ENCODE measurements at regions not wholly inside any gene's neighbourhood (a gene's known extent, or its start where the extent isn't known, plus 50 kb on each side); places are given as distances from the start of the nearest gene placed in this dataset.

DNA sequence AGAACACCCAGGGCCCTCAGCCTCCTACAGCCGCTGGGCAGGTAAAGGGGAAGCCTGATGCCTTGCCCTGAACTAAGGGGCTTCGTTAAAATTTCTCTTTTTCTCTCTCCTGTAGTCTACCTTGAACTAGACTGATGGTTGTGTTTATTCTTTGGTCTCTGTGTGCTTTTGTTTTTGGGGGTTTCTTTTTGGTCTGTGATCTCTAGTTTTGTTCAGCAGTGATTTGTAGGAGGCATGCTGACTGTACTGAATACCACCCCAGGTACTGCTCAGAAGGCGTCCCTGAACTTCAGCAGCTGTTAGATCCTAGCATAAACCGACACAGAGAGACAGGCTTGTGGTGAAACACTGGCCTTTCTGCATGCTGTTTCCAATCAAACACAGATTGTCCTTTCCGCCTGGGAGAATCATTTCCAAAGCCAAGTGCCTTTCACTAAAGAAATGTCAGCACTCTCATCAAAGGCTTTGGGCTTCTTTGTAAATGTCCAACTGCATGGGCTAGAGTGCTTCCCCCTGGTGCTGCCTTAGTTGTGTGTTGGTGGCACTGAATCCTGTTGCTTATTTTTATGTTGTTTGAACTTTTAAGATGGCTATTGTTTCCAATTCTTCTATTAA lies 364.7 kb upstream of the SASH1 start:
- Mint-ChIP-seq H3K36me3 (no peaks in the 10 kb centered on the region), H3K27me3 (ENCODE audit: low read depth) (no peaks in the 10 kb centered on the region), H3K4me1 (peaks cover 10% of the 10 kb centered on the region), H3K27ac (no peak overlapping the region), H3K9me3 (no peaks in the 10 kb centered on the region), H3K4me3 (no peak overlapping the region)
- DNase-seq (ENCODE audit: low spot score in 2 of 2, unreplicated experiment in 2 of 2) = no peak
- TF ChIP-seq, protein P1, sequence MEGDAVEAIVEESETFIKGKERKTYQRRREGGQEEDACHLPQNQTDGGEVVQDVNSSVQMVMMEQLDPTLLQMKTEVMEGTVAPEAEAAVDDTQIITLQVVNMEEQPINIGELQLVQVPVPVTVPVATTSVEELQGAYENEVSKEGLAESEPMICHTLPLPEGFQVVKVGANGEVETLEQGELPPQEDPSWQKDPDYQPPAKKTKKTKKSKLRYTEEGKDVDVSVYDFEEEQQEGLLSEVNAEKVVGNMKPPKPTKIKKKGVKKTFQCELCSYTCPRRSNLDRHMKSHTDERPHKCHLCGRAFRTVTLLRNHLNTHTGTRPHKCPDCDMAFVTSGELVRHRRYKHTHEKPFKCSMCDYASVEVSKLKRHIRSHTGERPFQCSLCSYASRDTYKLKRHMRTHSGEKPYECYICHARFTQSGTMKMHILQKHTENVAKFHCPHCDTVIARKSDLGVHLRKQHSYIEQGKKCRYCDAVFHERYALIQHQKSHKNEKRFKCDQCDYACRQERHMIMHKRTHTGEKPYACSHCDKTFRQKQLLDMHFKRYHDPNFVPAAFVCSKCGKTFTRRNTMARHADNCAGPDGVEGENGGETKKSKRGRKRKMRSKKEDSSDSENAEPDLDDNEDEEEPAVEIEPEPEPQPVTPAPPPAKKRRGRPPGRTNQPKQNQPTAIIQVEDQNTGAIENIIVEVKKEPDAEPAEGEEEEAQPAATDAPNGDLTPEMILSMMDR (IDR thresholded peaks at IDR 0.05; ENCODE audit: unreplicated experiment) = no peak

DNA sequence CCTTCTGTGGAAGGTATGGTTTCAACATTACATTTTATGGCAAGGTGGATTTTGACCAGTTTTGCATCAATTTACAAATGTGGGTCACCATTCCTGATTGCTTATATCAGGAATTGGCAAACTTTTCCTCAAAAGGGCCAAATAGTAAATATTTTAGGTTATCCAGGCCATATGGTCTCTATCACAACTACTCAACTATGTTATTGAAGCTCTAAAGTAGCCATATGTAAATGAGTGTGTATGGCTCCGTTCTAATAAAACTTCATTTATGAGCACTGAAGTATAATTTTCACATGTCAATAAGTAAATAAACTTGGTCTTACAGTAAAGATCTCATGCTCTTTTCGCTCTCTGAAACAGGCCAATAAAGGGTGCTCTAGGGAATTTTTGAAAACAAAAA lies 362.7 kb upstream of the SASH1 start:
- H3K4me3 Mint-ChIP-seq = no peak overlapping the region
- H3K4me1 Mint-ChIP-seq = peaks cover 12% of the 10 kb centered on the region
- TF ChIP-seq, protein P1 (IDR thresholded peaks at IDR 0.05; ENCODE audit: unreplicated experiment) = no peak
- H3K9me3 Mint-ChIP-seq = no peaks in the 10 kb centered on the region
- H3K27ac Mint-ChIP-seq = no peak overlapping the region
- no peaks in the 10 kb centered on the region for H3K27me3 Mint-ChIP-seq (ENCODE audit: low read depth)
- no peak for DNase-seq (ENCODE audit: low spot score in 2 of 2, unreplicated experiment in 2 of 2)
- H3K36me3 Mint-ChIP-seq = no peaks in the 10 kb centered on the region

DNA sequence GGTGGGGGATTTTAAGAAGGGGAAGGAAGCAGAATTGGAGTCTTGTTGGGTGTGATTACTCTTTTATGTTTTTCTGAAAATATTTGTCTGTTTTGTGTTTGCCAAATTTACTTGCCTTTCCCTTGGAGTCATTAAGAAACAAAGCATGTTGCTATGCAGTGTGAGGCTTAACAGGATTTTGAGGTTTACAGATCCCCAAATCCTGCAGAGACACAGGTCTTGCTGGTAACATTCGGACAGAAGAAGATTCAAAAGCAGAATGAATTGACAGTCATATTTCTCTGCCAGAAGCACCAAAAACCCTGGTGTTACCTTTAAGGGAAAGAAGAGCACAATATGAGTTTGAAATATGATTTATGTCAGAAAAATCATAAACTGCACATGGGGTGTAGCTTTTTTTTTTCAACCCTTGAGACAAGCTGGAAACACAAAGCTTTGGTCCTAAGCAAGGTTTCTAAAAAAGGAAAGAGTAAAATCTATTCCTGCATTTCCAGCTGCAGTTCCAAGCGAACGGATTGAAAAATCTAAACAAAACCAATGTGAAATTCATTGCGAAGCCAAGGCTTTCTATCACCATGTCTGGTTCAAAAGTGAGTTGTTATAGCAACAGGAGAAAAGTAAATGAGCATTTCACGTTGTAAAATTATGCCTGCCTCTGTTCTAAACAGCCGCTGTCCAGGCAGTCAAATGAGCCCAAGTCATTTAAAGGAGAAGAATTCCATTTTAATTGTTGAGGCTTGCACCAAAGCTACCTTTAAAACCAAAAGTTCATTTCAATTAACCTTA lies 358.9 kb upstream of the SASH1 start:
- DNase-seq (ENCODE audit: low spot score in 2 of 2, unreplicated experiment in 2 of 2) = no peak
- H3K4me1 Mint-ChIP-seq = peaks cover 26% of the 10 kb centered on the region
- H3K27me3 Mint-ChIP-seq (ENCODE audit: low read depth) = no peaks in the 10 kb centered on the region
- no peaks in the 10 kb centered on the region for H3K36me3 Mint-ChIP-seq
- H3K9me3 Mint-ChIP-seq = no peaks in the 10 kb centered on the region
- TF ChIP-seq, protein P1 (IDR thresholded peaks at IDR 0.05; ENCODE audit: unreplicated experiment) = no peak
- H3K4me3 Mint-ChIP-seq = no peak overlapping the region
- peak overlapping the region; percentile 0 for H3K27ac Mint-ChIP-seq

DNA sequence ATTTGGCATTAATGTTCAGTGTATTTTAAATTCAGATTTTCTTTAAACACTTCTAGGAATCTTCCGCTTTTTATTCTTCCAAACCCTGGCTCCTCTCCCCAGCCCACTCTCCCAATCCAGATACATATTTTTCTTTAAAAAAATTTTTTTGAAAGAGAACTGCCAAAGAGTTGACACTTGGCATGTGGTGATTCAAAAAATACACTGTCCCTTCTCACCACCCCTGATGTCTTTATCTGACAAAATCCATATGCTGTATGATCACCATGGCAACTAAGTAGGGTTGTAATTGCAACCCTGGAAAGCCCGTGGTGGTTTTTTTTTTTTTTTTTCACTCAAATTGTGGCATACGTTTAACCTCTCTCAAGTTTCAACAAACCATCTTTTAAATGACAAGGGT lies 355.8 kb upstream of the SASH1 start:
- DNase-seq (ENCODE audit: low spot score in 2 of 2, unreplicated experiment in 2 of 2) = no peak
- H3K4me1 Mint-ChIP-seq = peaks cover 26% of the 10 kb centered on the region
- H3K4me3 Mint-ChIP-seq = no peak overlapping the region
- TF ChIP-seq, protein P1 (IDR thresholded peaks at IDR 0.05; ENCODE audit: unreplicated experiment) = no peak
- H3K9me3 Mint-ChIP-seq = peaks cover 8% of the 10 kb centered on the region
- no peak overlapping the region for H3K27ac Mint-ChIP-seq
- no peaks in the 10 kb centered on the region for H3K27me3 Mint-ChIP-seq (ENCODE audit: low read depth)
- H3K36me3 Mint-ChIP-seq = peaks cover 6% of the 10 kb centered on the region

DNA sequence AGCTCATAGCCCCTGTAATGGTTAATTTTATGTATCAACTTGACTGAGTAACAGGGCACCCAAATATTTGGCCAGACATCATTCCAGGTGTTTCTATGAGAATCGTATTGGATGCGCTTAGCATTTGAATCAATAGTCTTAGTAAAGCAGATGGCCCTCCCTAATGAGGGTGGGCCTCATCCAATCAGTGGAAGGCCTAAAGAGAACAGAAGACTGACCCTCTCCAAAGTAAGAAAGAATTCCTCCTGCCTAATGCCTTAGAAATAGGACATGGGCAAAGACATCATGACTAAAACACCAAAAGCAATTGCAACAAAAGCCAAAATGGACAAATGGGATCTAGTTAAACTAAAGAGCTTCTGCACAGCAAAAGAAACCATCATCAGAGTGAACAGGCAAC lies 352.5 kb upstream of the SASH1 start:
- Mint-ChIP-seq H3K4me3 (no peak overlapping the region), H3K36me3 (peaks cover 6% of the 10 kb centered on the region), H3K27ac (no peak overlapping the region), H3K9me3 (peaks cover 16% of the 10 kb centered on the region), H3K4me1 (peaks cover 15% of the 10 kb centered on the region), H3K27me3 (ENCODE audit: low read depth) (no peaks in the 10 kb centered on the region)
- TF ChIP-seq, protein P1 (IDR thresholded peaks at IDR 0.05; ENCODE audit: unreplicated experiment) = no peak
- DNase-seq (ENCODE audit: low spot score in 2 of 2, unreplicated experiment in 2 of 2) = no peak

All from mesothelial cell of epicardium (in vitro differentiated cells).